SK-N-SH treated with all-trans-retinoic acid at 6 μM for 48 hours (cell line): ENCODE measurements at regions not wholly inside any gene's neighbourhood (a gene's known extent, or its start where the extent isn't known, plus 50 kb on each side); places are given as distances from the start of the nearest gene placed in this dataset.

Experiments
- ATAC-seq: fragments of 200-7000 bp; cut with Tn5 transposase; 3 replicates; pipeline ENCODE4 v1.9.1; 2020; ENCODE audit warnings: mild to moderate bottlenecking, moderate library complexity
- ARNTL ChIP-seq: fragments of 450-650 bp; formaldehyde crosslinking; IDR thresholded peaks from 2 replicates; pipeline ENCODE4 v1.5.0; 2020; ENCODE audit warnings: low read depth, mild to moderate bottlenecking, moderate library complexity, borderline replicate concordance
- BACH2 ChIP-seq: fragments of 250-450 bp; sonication (Bioruptor Pico); IDR thresholded peaks from 2 replicates; pipeline ENCODE4 v1.9.0; 2021; ENCODE audit warnings: mild to moderate bottlenecking, borderline replicate concordance
- CREB5 ChIP-seq: fragments of 250-450 bp; sonication (Bioruptor Pico); IDR thresholded peaks from 2 replicates; pipeline ENCODE4 v1.5.1; 2020; ENCODE audit warnings: low read depth, mild to moderate bottlenecking, moderate library complexity
- CSDC2 ChIP-seq: fragments of 250-450 bp; sonication (Bioruptor Pico); IDR thresholded peaks from 2 replicates; pipeline ENCODE4 v1.5.0; 2020; ENCODE audit warnings: mild to moderate bottlenecking, moderate library complexity
- CSRNP3 ChIP-seq: fragments of 250-450 bp; sonication (Bioruptor Pico); IDR thresholded peaks from 2 replicates; pipeline ENCODE4 v1.5.1; 2021; ENCODE audit warnings: mild to moderate bottlenecking, moderate library complexity
- ESRRG ChIP-seq: fragments of 250-450 bp; sonication (Bioruptor Pico); IDR thresholded peaks from 2 replicates; pipeline ENCODE4 v1.6.1; 2021; ENCODE audit warnings: mild to moderate bottlenecking
- GLIS3 ChIP-seq: fragments of 250-450 bp; sonication (Bioruptor Pico); IDR thresholded peaks from 2 replicates; pipeline ENCODE4 v1.5.0; 2020; ENCODE audit warnings: mild to moderate bottlenecking, moderate library complexity
- ISL1 ChIP-seq: fragments of 250-450 bp; sonication (Bioruptor Pico); IDR thresholded peaks from 2 replicates; pipeline ENCODE4 v2.1.2; 2022; ENCODE audit warnings: mild to moderate bottlenecking, moderate library complexity
- OSR1 ChIP-seq: fragments of 250-450 bp; sonication (Bioruptor Pico); IDR thresholded peaks from 2 replicates; pipeline ENCODE4 v1.8.0; 2022; ENCODE audit warnings: moderate library complexity, mild to moderate bottlenecking, inconsistent platforms
- POU6F1 ChIP-seq: fragments of 250-450 bp; sonication (Bioruptor Pico); IDR thresholded peaks from 2 replicates; pipeline ENCODE4 v1.8.0; 2021; ENCODE audit warnings: low read depth, mild to moderate bottlenecking, moderate library complexity, borderline replicate concordance
- PPARA ChIP-seq: fragments of 250-450 bp; sonication (Bioruptor Pico); IDR thresholded peaks from 2 replicates; pipeline ENCODE4 v1.5.0; 2020; ENCODE audit warnings: mild to moderate bottlenecking, borderline replicate concordance
- RARB ChIP-seq: fragments of 250-450 bp; sonication (Bioruptor Pico); IDR thresholded peaks from 2 replicates; pipeline ENCODE4 v1.8.0; 2021; ENCODE audit warnings: mild to moderate bottlenecking, moderate library complexity
- SNAI2 ChIP-seq: fragments of 250-450 bp; sonication (Bioruptor Pico); IDR thresholded peaks from 2 replicates; pipeline ENCODE4 v1.5.0; 2020; ENCODE audit warnings: mild to moderate bottlenecking, moderate library complexity
- TCF4 ChIP-seq: fragments of 250-450 bp; sonication (Bioruptor Pico); IDR thresholded peaks from 2 replicates; pipeline ENCODE4 v1.8.0; 2021; ENCODE audit warnings: mild to moderate bottlenecking, moderate library complexity, borderline replicate concordance
- TOX ChIP-seq: fragments of 250-450 bp; sonication (Bioruptor Pico); IDR thresholded peaks from 2 replicates; pipeline ENCODE4 v1.8.0; 2021; ENCODE audit warnings: mild to moderate bottlenecking, moderate library complexity, borderline replicate concordance
- TSHZ2 ChIP-seq: fragments of 250-450 bp; sonication (Bioruptor Pico); IDR thresholded peaks from 2 replicates; pipeline ENCODE4 v1.5.0; 2020; ENCODE audit warnings: mild to moderate bottlenecking, moderate library complexity
- ZC3H10 ChIP-seq: fragments of 250-450 bp; sonication (Bioruptor Pico); IDR thresholded peaks from 2 replicates; pipeline ENCODE4 v1.5.1; 2021; ENCODE audit warnings: mild to moderate bottlenecking, moderate library complexity
- ZFP3 ChIP-seq: fragments of 250-450 bp; sonication (Bioruptor Pico); IDR thresholded peaks from 2 replicates; pipeline ENCODE4 v1.5.0; 2020; ENCODE audit warnings: mild to moderate bottlenecking, moderate library complexity
- ZFP30 ChIP-seq: fragments of 450-650 bp; formaldehyde crosslinking; IDR thresholded peaks from 2 replicates; pipeline ENCODE4 v1.5.0; 2022; ENCODE audit warnings: mild to moderate bottlenecking, moderate library complexity
- ZNF565 ChIP-seq: fragments of 450-650 bp; formaldehyde crosslinking; conservative IDR thresholded peaks from 2 replicates; pipeline ENCODE4 v1.5.0; 2020; ENCODE audit warnings: low read depth, mild to moderate bottlenecking, moderate library complexity
- ZNF70 ChIP-seq: fragments of 450-650 bp; formaldehyde crosslinking; IDR thresholded peaks from 2 replicates; pipeline ENCODE4 v1.5.0; 2020; ENCODE audit warnings: mild to moderate bottlenecking, moderate library complexity
- ZNF8 ChIP-seq: fragments of 450-650 bp; formaldehyde crosslinking; IDR thresholded peaks from 2 replicates; pipeline ENCODE4 v1.5.0; 2020; ENCODE audit warnings: mild to moderate bottlenecking, moderate library complexity

- TF ChIP-seq CSDC2 = no peak
- no peak for TF ChIP-seq ZC3H10 (CRISPR knock-in tag)
- TF ChIP-seq RARB (CRISPR knock-in tag) = no peak
- TF ChIP-seq TOX (CRISPR knock-in tag) = no peak
- no peak for TF ChIP-seq GLIS3 (CRISPR knock-in tag)
- TF ChIP-seq ZFP30 = no peak
- no peak for TF ChIP-seq ISL1
- no peak for TF ChIP-seq OSR1 (CRISPR knock-in tag)
- ATAC-seq = no peak
Observed at GRCh38 chrX:122046815-122047214, 999.4 kb downstream of the GLUD2 start.

- ATAC-seq = no peak
- TF ChIP-seq PPARA (CRISPR knock-in tag) = no peak
- no peak for TF ChIP-seq ZNF565 (CRISPR knock-in tag)
- no peak for TF ChIP-seq CSDC2
- no peak for TF ChIP-seq ARNTL (CRISPR knock-in tag)
- TF ChIP-seq CSRNP3 = no peak
- no peak for TF ChIP-seq BACH2 (CRISPR knock-in tag)
- TF ChIP-seq RARB (CRISPR knock-in tag) = no peak
- TF ChIP-seq TOX (CRISPR knock-in tag) = no peak
- no peak for TF ChIP-seq ZFP30
- TF ChIP-seq CREB5 (CRISPR knock-in tag) = no peak
- TF ChIP-seq GLIS3 (CRISPR knock-in tag) = no peak
- no peak for TF ChIP-seq TSHZ2 (CRISPR knock-in tag)
- TF ChIP-seq ZNF70 (CRISPR knock-in tag) = no peak
- TF ChIP-seq SNAI2 (CRISPR knock-in tag) = no peak
- no peak for TF ChIP-seq ISL1
Observed at GRCh38 chrX:122047261-122047660, 999.9 kb downstream of the GLUD2 start.

GRCh38 chrX:122055460-122055859 lies 1008.0 kb downstream of the GLUD2 start:
- no peak for ATAC-seq
- no peak for TF ChIP-seq ZFP30
- peak; percentile 64 for TF ChIP-seq TCF4

GRCh38 chrX:122055979-122056715 lies 1008.7 kb downstream of the GLUD2 start:
- ATAC-seq = no peak
- no peak for TF ChIP-seq ZFP30
- TF ChIP-seq BACH2 (CRISPR knock-in tag) = no peak
- no peak for TF ChIP-seq POU6F1 (CRISPR knock-in tag)
- TF ChIP-seq PPARA (CRISPR knock-in tag) = no peak
- TF ChIP-seq TOX (CRISPR knock-in tag) = no peak
- no peak for TF ChIP-seq CREB5 (CRISPR knock-in tag)
- no peak for TF ChIP-seq ZNF70 (CRISPR knock-in tag)
- no peak for TF ChIP-seq ZNF8 (CRISPR knock-in tag)
- no peak for TF ChIP-seq SNAI2 (CRISPR knock-in tag)
- TF ChIP-seq ESRRG (CRISPR knock-in tag) = no peak
- TF ChIP-seq ZFP3 (CRISPR knock-in tag) = no peak
- TF ChIP-seq ARNTL (CRISPR knock-in tag) = no peak
- TF ChIP-seq TSHZ2 (CRISPR knock-in tag) = no peak
